A673 (cell line): ENCODE measurements at regions not wholly inside any gene's neighbourhood (a gene's known extent, or its start where the extent isn't known, plus 50 kb on each side); places are given as distances from the start of the nearest gene placed in this dataset.

Source experiments
- BruUV-seq: library from RNA; stranded (reverse); fragments of 400-500 nt; replicated peaks from 2 replicates; lab custom pipeline; 2021; lab: Mats Ljungman, UMichigan
- CTCF ChIA-PET: fragments of 300-600 bp; sonication (Branson Sonifier 250); formaldehyde crosslinking; loops from one replicate; lab custom pipeline; 2022; ENCODE audit warnings: antibody characterized with exemption; lab: Charles Lee
- POLR2A ChIA-PET: fragments of 300-600 bp; sonication (Branson Sonifier 250); formaldehyde crosslinking; loops from one replicate; lab custom pipeline; 2022; ENCODE audit warnings: antibody characterized with exemption; ENCODE audit not compliant: low non-redundant PET; lab: Charles Lee
- DNase-seq: peaks from one replicate; pipeline ENCODE4 v3.0.0-alpha.2; 2015; ENCODE audit warnings: low spot score
- H3K27ac ChIP-seq: fragments of 200-600 bp; sonication (generic); 2 replicates; pipeline ENCODE4 v1.5.1; 2016; ENCODE audit warnings: mixed run types, low read depth, mild to moderate bottlenecking, mixed read lengths, antibody characterized with exemption, low read length; ENCODE audit not compliant: poor library complexity, severe bottlenecking
- H3K27me3 ChIP-seq: fragments of 200-600 bp; sonication (generic); replicated peaks from 2 replicates; pipeline ENCODE4 v1.6.1; 2017; ENCODE audit warnings: mixed run types, low read depth, mild to moderate bottlenecking, mixed read lengths, antibody characterized with exemption, low read length; ENCODE audit not compliant: insufficient read depth, poor library complexity
- H3K36me3 ChIP-seq: fragments of 200-600 bp; sonication (generic); 2 replicates; pipeline ENCODE4 v1.6.1; 2016; ENCODE audit warnings: mixed run types, mild to moderate bottlenecking, mixed read lengths, antibody characterized with exemption, low read length; ENCODE audit not compliant: insufficient read depth, poor library complexity, severe bottlenecking
- H3K4me1 ChIP-seq: fragments of 200-600 bp; sonication (generic); 2 replicates; pipeline ENCODE4 v1.6.1; 2017; ENCODE audit warnings: mixed run types, mild to moderate bottlenecking, mixed read lengths, antibody characterized with exemption, low read length; ENCODE audit not compliant: insufficient read depth, poor library complexity, severe bottlenecking
- H3K4me3 ChIP-seq: fragments of 200-600 bp; sonication (generic); 2 replicates; pipeline ENCODE4 v1.5.1; 2016; ENCODE audit warnings: low read depth, mixed run types, mild to moderate bottlenecking, mixed read lengths, low read length; ENCODE audit not compliant: poor library complexity, severe bottlenecking
- H3K9me3 ChIP-seq: fragments of 200-600 bp; sonication (generic); 2 replicates; pipeline ENCODE4 v1.6.1; 2016; ENCODE audit warnings: mixed run types, low read depth, mild to moderate bottlenecking, mixed read lengths, antibody characterized with exemption, low read length; ENCODE audit not compliant: poor library complexity, severe bottlenecking
- CTCF ChIP-seq: fragments of 300-800, 200-600 bp; sonication (generic); conservative IDR thresholded peaks from 2 replicates; pipeline ENCODE4 v1.5.1; 2017; ENCODE audit warnings: low read depth, mild to moderate bottlenecking, antibody characterized with exemption, low read length, moderate library complexity, mixed read lengths
- EZH2 ChIP-seq: fragments of 200-600 bp; sonication (generic); IDR thresholded peaks from 2 replicates; pipeline ENCODE4 v1.6.1; 2017; ENCODE audit warnings: borderline replicate concordance, low read depth, mild to moderate bottlenecking, mixed read lengths, antibody characterized with exemption, low read length; ENCODE audit not compliant: poor library complexity, severe bottlenecking
- intact Hi-C: fragments of 100-400 bp; cut with micrococcal nuclease; formaldehyde crosslinking; loops from one replicate; pipeline ENCODE4 v1.10.0; 2022; ENCODE audit not compliant: unreplicated experiment

GRCh38 chr2:149921911-149922616, 334.5 kb upstream of the MMADHC start:
- H3K9me3 ChIP-seq = peaks cover 5% of the 10 kb centered on the region
- H3K27ac ChIP-seq = no peak overlapping the region
- no peaks in the 10 kb centered on the region for H3K36me3 ChIP-seq
- ChIA-PET CTCF (no interaction called here), POLR2A (no interaction called here)
- intact Hi-C loops = no loop called here
- TF ChIP-seq EZH2 (no peak), CTCF (no peak)
- no peaks in the 10 kb centered on the region for H3K27me3 ChIP-seq
- no peaks in the 10 kb centered on the region for H3K4me1 ChIP-seq
- H3K4me3 ChIP-seq = no peak overlapping the region
- no TSS peak for BruUV-seq
- no peak for DNase-seq

- no peaks in the 10 kb centered on the region for H3K4me1 ChIP-seq
- H3K27ac ChIP-seq = no peak overlapping the region
- H3K4me3 ChIP-seq = no peak overlapping the region
- TF ChIP-seq EZH2 (no peak), CTCF (no peak)
- H3K9me3 ChIP-seq = peaks cover 5% of the 10 kb centered on the region
- intact Hi-C loops = no loop called here
- no peaks in the 10 kb centered on the region for H3K36me3 ChIP-seq
- ChIA-PET CTCF (no interaction called here), POLR2A (no interaction called here)
- no TSS peak for BruUV-seq
- no peak for DNase-seq
- no peaks in the 10 kb centered on the region for H3K27me3 ChIP-seq
Observed at GRCh38 chr2:149920389-149920788, 332.8 kb upstream of the MMADHC start.

- Histone ChIP-seq H3K27me3 (no peaks in the 10 kb centered on the region), H3K9me3 (no peaks in the 10 kb centered on the region), H3K36me3 (no peaks in the 10 kb centered on the region), H3K4me3 (no peak overlapping the region), H3K4me1 (no peaks in the 10 kb centered on the region), H3K27ac (no peak overlapping the region)
- ChIA-PET POLR2A (no interaction called here), CTCF (no interaction called here)
- BruUV-seq = no TSS peak
- no peak for DNase-seq
- TF ChIP-seq EZH2 (no peak), CTCF (no peak)
- intact Hi-C loops = no loop called here
Observed at GRCh38 chr2:149915151-149915550, 327.6 kb upstream of the MMADHC start.
